ENCODE measurements at regions not wholly inside any gene's neighbourhood (a gene's known extent, or its start where the extent isn't known, plus 50 kb on each side); places are given as distances from the start of the nearest gene placed in this dataset.

GRCh38 chr1:4146614-4147013 is 246.5 kb upstream of the C1orf174 start:
- no peak for DNase-seq

DNA sequence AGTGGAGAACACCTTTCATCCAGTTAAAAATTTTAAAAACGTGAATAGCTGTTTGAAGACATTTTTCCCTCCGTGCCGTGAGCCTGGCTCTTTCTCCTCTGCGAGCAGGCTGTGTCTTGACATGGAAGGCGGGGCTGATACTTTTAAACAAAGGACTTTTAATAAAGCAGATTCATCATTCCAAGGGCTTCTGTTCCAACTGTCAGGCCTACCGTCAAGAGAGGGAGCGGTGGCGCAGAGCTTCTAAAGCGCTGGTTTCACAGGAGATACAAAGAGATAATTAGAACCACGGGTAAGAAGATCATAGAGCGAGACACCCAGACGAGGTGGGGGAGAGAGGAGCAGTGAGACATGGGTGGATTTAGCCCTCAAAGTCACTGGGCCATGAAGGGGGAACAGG is 247.4 kb upstream of the C1orf174 start:
- no peak for DNase-seq

- DNase-seq, result no peak
Measured at GRCh38 chr1:4149281-4149680, 249.2 kb upstream of the C1orf174 start.

- DNase-seq, result no peak
Measured at GRCh38 chr1:4149831-4150230, 249.8 kb upstream of the C1orf174 start.

- no peak for DNase-seq
Measured at GRCh38 chr1:4150262-4150661, 250.2 kb upstream of the C1orf174 start.

GRCh38 chr1:4152266-4152665 is 252.2 kb upstream of the C1orf174 start:
- no peak for DNase-seq

DNA sequence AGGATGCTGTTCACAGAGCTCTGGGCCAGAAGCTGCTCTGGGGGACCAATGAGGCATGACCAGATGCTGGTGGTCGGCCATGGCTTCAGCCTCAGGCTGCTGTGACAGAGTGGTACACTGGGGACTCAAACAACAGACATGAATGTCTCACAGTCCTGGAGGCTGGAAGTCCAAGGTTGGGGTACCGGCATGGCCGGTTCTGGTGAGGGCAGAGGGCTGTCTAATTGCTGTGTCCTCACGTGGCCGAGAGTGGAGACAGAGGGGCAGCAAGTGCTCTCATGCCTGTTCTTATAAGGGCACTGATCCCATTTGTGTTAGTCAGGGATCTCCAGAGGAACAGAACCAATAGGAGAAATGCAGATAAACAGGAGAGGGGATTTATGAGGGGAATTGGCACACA is 253.5 kb upstream of the C1orf174 start:
- DNase-seq, result no peak

- no peak for DNase-seq
Measured at GRCh38 chr1:4156241-4156973, 256.3 kb upstream of the C1orf174 start.

DNA sequence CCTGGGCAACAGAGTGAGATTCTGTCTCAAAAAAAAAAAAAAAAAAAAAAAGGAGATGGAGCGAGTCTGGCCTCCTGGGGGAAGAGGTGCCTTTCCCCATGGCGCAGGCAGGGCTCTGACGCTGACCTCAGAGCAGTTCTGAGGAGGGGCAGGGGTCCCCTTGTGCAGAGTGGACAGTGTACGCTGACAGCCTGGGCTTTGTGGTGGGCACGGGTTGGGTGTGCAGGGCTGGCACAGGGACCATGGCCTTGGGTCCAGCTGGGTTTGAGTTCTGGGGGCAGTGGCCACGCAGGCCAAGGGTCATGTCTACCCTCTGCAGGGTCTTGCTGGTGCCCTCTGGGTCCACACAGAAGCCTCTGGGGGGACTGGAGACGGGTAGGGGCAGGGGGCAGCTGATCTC is 260.1 kb upstream of the C1orf174 start:
- no peak for DNase-seq

DNA sequence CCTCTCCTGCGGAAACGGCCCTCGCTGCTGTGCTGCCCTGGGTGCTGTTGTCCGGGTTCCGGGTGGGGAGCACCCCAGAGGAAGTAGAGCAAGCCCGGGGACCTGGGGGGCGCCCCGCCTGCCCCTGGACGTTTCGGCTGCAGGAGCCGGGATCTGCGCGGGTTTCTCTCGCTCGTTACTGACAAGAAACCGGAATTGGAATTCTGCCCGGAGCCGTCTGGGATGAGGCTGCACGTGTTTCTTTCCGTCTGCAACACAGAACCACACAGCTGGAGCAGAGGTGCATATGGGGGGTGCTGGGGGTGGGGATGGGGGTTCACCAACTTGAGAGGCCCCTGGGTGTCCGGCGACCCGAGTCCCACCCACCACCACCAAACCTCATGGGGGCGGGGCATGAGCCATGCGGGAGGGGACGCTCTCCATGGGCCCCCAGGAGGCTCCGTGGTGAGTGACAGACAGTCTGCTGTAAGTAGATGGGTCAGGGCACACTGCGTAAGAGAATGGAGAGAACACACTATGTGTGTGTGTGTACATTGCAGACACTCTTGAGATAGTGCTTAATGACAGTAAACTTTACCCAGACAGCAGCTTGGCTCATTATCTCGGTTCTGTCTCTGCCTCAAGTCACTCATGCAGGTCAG is 261.4 kb upstream of the C1orf174 start:
- DNase-seq, result no peak

GRCh38 chr1:4164965-4165364 is 264.9 kb upstream of the C1orf174 start:
- no peak for DNase-seq

DNA sequence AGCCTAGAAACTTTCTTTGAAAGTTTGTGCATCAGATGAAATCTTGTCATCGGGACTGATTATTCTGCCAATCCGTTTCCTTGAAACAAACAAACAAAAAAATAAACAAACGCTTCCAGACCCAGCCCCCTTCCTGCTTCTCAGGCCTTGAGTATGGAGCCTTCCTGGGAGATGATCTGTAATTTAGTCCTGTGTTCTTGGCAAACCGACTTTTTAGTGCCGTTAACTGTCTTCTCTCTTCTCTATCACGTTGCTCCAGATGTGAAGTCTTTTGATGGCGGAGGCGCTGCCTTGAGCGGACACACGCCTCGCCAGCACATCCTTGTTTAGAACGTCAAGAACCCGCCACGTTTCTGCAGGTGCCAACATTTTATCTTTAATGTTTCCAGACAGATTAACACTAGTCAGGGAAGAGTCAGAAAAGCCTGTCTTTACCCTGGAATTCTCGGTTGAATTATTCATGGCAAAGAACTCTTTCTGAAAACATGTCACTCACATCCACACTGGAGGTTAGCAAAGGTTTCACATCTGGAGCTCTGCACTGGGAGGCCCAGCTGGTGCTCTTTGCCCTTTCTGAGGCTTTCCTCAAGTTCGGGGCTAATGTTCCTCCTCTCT is 265.7 kb upstream of the C1orf174 start:
- no peak for DNase-seq

DNA sequence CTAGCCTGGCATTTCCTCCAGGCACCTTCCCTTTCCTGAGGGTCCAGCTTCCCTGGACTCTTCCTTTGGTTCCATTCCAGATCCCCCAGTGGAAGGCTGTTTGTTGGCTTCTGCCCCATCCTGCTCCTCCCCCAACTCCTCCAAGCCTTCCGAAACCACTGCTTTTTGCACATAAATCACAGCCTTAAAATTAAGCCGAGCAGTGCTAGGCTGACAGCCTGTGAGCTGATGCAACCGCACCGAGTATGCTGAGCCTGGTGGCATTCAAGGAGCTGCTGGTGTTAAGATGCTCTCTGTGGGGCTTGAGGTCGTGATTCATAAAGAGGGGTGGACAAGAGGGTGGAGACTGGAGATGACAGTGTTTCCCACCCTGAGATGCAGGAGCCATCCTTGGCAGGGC is 266.6 kb upstream of the C1orf174 start:
- DNase-seq, result no peak

GRCh38 chr1:4169991-4170390 is 269.9 kb upstream of the C1orf174 start:
- no peak for DNase-seq

- no peak for DNase-seq
Measured at GRCh38 chr1:4170548-4171340, 270.7 kb upstream of the C1orf174 start.

DNA sequence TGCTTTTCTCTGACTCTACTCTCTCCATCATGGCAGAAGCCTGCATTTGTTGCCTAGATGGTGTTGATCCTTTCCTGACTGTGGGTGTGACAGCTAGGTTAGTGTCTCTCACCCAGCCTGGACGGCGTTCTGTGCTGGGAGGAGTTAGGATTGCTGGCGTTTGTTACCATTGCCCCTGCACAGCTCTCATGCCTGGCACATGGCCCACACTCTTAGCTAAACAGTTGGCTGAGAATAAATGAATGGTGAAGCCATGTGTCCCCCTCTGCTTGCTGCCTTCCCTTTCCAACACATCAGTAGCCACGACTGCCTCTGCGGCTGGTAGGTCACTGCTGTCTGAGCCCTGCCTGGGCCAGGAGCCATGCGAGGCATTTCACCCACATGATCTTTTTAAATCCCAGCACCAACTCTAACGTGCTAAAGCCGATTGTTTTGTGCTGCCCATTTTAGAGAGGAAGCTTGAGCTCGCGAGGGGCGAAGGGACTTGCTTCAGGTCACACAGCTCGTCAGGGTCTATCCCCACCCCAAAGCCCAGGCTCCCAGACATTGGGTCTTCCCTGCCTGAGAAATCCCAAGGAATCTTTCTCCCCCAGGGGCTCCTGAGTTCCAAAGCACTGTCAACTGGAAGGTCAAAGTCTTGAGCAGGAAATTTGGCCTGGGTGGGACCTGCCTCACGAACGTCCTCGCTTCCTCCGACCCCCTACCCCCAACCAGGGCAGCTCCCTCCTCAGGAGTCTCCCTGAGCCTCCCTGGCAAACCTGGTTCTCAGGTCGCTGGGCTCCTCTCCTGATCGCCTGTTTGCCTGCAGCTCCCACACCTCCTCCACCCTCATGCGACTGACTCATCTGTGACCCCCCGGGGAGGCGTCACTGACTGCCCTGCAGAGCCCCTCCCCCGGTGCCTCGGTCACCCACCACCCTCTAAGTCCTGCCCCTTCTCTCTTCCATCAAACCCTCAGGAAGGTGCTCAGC is 271.7 kb upstream of the C1orf174 start:
- DNase-seq, result no peak

- DNase-seq, result no peak
Measured at GRCh38 chr1:4172644-4173599, 272.9 kb upstream of the C1orf174 start.

DNA sequence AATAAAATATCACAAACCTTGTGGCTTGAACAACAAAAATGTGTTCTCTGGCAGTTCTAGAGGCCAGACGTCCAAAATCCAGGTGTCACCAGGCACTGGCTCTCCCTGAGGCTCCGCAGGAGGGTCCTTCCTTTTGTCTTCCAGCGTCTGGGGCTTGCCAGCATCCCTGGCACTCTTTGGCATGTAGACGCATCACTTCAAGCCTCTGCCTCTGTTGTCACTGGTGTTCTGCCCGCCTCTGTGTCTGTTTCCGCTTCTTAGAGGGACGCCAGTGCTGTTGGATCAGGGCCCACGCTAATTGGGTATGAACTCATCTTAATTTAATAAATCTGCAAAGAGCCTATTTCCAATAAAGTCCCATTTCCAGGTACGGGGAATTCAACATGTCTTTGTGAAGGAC is 273.7 kb upstream of the C1orf174 start:
- no peak for DNase-seq

DNA sequence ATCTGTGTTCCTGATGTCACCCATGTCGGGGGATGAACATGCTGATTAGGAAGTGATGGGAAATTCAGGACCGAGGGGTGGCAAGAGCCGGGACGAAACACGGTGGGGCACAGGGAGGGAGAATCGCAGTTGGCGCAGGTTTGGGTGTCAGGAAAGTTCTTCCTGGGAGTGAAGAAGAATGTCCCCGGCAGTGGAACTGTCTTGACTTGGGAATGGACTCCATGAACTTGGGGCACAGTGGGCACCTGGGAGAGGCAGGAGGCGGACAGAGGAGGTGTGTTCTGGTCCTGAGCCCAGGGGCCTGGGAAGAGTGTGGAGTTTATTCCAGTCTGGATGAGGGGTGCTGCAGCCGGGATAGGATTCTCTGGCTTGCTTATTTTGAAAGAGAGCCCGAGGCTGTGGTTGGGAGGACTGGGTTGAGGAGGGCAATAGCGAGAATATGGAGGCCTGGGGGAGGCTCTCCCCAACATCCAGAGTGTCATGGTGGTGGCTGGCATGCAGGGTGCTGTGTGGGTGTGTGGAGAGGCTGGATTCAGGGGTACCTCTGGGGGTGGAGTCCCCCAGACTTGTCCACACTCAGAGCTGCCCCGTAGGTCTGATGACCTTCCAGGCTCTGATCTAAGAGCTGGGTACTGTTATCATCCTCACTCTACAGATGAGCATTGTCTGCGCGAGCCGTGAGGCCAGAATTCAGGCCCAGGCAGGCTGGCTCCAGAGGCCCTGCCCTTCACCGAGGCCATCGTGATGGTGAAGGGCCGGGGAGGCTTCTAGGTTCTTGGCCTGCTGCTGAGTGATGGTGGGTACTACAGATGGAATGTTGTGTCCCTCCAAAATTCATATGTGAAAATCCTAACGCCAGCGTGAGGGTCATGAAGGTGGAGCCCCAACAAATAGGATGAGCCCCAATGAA is 274.5 kb upstream of the C1orf174 start:
- DNase-seq, result no peak

Measured in NCI-H69 (cell line).